ENCODE measurements at regions not wholly inside any gene's neighbourhood (a gene's known extent, or its start where the extent isn't known, plus 50 kb on each side); places are given as distances from the start of the nearest gene placed in this dataset.
A peak's percentile ranks its signal among the peaks of the same experiment; 100 is the strongest.

DNA sequence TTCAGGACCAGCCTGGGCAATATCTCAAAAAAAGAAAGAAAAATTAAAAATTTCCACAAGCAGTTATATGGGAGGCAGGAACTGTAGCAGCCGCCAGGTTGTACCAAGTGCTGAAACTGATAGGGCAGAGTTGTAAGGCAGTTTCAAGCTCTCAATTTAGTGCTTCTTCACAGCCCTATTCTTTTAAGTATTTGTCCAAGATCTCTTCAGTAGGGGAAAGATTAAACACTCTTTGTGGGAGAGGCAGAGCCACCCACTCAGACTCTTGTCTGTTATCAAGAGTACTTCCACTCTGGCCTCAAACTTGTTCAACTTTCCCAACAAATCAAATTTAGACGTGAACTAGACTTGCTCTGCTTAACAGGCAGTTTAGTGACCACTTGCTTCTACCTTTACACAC, 228.7 kb downstream of the REEP3 start:
- no peak for DNase-seq

- DNase-seq, result no peak
These were observed 230.6 kb downstream of the REEP3 start for GRCh38 chr10:63751836-63752235.

DNA sequence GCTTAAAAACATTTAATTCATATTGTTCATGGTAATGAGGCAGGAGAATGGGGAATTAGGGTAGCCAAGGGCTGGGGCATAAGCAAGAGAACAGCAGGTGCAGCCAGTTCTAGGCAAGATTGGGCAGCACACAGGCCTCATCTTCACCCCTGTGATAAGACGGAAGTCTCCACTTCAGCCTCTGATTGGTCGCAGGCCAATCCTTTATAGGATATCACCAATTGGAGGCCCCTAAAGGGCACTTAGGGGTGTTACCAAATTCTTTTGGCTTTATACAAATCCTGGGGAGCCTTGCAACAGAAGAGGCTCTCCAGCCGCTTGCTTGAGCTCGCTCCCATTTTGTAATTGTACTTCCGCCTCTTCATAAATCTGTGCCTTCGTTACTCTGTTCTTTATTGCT, 231.1 kb downstream of the REEP3 start:
- DNase-seq, result no peak

GRCh38 chr10:63753808-63754207, 232.6 kb downstream of the REEP3 start:
- DNase-seq, result no peak

DNA sequence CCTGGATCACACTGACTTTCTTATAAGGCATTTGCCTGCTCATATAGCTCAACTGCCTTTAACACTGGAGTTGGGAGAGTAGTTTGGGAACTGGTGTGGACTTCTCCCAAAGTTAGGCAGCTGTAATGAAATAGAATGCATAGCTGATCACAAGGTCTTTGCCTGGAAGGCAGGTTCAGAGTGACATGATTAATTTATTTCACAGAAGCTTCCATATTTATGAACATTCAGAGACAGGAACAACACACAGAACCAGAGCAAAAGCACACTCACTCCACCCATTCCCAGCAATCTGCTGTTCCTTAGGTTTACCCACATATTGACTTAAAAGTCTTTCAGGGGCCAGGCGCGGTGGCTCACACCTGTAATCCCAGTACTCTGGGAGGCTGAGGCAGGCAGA, 234.2 kb downstream of the REEP3 start:
- no peak for DNase-seq

DNA sequence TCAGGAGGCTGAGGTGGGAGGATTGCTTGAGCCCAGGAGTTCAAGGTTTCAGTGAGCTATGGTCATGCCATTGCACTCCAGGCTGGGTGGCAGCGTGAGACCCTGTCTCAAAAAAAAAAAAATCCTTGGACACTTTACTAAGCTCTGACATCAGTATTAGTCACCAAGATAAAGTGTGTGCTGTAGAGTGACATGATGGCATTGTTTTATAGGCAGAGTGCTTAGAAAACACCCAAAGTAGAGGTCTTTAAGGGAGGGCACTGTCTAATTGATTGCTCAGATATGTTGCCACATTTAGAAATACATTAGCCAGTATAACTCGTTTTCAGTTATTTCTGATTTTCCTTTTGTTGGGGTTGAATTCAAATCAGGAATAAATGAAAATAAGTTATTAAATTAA, 235.9 kb downstream of the REEP3 start:
- no peak for DNase-seq

DNA sequence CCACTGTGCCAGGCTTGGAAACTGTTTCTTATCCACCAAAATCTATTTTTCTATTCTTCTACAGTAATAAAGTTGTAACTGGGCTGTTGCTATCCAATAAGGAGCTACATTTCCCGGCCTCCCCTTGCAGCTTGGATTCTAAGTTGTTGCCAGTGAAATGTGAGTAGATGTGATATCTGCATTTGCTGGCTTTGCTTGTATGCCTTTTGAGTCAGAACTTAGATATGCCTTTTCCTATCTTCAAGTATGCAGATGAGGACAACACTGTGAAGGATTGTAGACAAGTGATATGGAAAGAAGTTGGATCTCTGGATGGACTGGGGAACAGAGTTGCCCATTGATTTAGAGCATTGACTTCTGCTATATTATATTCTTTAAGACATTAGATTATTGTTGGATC, 236.9 kb downstream of the REEP3 start:
- DNase-seq, result no peak

DNA sequence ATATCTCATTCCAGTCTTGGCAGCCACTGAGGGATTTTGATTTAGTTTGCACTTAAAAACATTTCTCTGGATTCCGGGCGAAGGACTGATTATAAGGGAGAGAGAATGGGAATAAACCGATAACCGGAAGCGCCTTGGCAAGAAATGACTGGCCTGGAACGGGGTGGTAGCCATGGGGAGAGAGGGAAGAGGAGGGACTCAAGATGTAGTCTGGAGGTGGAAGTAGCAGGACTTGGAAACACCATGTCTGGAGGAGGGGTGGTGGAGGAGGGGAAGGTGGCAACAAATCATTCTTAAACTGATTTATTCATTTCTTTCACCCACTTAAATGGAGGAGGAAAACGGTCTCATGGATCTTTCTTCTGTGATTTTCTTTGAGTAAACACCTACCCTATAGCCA, 238.1 kb downstream of the REEP3 start:
- no peak for DNase-seq

DNA sequence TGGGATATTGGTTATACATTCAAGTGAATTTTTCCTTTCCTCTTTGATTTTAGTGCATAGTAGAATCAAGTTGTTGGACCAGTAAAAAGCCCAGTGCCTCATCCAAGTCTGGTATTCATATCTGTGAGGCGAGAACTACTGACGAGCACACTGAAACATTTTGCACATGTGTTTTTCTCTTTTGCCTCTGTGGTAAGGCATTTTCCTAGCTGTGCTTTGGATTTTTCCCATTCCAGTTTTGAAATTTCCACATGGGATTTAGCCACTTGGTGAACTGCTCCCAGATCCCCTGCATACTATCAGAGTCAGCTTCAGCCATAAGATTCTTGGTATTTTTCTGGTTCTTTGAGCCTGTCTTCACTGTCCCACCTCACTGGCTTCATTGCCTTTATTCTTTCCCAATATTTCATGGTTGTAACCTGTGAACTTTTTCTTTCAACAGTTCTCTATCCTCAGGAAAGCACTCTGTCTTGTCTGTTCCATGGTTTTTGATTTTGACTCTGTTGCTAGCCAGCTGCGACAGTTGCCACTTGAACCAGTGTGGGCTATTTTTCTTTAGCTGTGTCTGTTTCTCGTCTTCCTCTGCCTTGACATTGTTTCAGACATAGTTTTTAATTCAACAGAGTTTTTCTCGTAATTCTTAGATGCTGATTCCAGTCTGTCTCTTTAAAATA, 239.0 kb downstream of the REEP3 start:
- peak; percentile 16 for DNase-seq

DNA sequence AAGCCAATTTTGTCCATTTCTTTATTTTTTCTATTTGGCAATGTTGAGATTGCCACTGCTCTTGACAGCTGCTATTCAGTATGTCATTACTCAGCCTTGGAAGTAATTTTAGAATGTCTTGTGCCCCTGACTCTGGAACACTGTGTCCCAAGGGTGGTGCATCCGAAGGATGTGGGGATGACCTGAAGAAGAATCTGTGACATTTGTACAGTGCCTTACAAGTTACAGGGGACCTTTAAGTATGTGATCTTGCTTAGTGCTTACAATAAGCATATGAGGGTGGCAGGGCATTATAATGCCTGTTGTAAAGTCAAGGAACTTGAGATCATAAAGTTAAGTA, 239.5 kb downstream of the REEP3 start:
- no peak for DNase-seq

GRCh38 chr10:63761243-63761642, 240.0 kb downstream of the REEP3 start:
- no peak for DNase-seq

DNA sequence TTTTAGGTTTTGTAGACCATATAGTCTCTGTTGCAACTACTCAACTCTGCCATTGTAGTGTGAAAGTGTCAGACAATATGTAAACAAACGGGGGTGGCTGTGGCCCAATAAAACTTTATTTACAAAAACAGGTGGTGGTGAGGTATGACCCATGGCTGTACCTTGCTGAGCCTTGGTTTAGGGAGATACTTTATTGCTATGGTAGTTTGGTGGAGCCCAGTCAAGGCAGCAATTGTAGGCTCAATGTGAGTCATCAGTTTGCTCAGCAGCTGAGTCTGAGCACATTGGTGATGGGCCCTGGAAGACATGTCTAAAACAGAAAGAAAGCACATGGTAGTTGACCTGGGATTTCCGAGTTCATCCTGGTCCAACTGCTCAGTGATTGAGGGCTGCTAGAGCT, 242.5 kb downstream of the REEP3 start:
- no peak for DNase-seq

- no peak for DNase-seq
These were observed 243.9 kb downstream of the REEP3 start for GRCh38 chr10:63765126-63765525.

GRCh38 chr10:63766745-63767137, 245.5 kb downstream of the REEP3 start:
- peak; percentile 37 for DNase-seq

GRCh38 chr10:63767138-63767801, 246.1 kb downstream of the REEP3 start:
- DNase-seq, result peak; percentile 56

GRCh38 chr10:63769367-63769766, 248.2 kb downstream of the REEP3 start:
- no peak for DNase-seq

DNA sequence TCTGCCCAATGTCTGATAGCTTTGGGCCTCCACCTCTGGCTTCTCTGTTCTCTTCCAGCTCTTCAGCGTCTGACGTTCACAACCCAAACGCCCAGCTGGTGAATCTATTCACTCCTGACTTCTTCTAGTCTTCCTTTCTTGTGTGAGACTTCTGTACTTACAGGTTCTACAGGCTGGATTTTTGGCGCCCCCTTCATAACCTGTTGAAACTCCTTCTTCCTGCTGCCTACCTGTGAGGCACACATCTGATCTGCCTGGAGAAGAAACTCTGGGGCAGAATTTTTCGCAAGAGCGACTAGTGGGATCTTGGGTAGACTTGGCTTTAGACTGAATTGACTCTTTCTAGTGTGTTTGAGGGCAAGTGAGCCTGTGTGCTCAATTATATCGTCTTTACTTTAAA, 249.3 kb downstream of the REEP3 start:
- no peak for DNase-seq

DNA sequence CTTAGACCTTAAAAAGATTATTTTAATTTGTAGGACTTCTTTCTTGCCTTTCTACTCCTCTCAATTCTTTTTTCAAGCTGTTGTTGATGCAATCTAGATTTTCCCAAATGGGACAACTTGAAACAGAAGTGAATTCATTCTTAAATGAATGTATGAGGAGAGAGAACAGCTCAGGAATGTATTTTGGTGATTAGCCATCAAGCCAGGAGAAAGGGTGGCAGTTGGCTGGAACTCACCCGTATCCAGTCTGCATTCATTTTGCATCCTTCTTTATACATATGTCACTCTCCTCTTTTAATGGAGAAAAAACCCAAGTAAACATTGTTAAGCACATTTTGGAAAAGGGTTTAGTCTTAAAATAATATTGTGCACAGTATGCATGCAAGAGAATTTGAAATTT, 251.3 kb downstream of the REEP3 start:
- DNase-seq, result no peak

DNA sequence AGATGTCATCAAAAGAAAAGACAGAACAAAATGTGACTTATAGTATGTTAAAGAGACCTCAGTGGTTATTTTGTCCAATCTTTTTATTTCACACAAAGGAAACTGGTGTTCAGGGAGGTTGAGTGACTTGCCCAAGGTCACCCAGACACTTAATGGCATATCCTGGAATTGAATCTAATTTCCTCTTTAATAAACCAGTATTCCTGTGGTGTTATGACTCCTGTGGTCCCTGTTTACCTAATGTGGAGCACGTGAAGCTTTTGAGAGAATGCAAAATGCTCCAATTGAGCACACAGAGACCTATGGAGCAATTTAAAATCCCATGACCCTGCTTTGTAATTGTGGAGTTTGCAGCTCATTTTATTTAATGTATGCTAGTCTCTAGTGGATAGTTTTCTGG, 251.9 kb downstream of the REEP3 start:
- no peak for DNase-seq

- no peak for DNase-seq
These were observed 252.8 kb downstream of the REEP3 start for GRCh38 chr10:63773962-63774361.

DNA sequence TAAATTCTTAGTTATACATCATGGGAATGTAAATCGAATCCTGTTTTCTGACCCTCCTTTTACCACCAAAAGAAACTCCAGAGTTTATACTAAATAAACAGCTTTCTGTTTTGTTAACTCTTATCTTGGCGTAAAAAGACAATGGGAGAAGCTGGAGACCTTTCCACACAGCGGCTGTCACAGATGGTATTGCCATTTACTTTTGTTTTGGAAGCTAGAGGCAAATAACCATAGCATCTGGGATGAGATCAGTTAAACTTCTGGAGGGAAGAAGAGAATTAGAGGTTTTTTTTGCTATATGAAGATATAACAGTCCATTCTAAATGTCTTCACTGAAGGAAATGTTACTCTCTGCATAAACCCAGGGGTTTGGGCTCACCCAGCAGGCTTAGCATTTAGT, 258.9 kb downstream of the REEP3 start:
- peak; percentile 38 for DNase-seq

DNA sequence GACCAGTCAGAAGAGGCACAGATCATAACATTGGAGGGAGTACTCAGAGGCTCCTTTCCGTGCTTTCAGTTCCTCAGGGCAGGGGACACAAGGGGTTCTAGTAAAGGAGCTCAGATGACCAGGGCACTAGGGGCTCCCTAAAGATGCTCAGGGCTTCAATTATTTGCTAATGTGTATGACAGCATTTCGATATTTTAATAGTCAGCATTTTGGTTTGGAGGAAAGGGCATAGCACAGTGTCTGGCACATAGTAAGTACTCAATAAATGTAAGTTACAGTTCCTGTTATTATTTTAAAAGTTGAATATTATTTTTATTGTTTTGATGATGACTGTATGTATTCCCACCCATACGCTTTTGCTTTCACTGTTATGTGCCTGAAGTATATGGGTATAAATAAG, 260.0 kb downstream of the REEP3 start:
- DNase-seq, result no peak

DNA sequence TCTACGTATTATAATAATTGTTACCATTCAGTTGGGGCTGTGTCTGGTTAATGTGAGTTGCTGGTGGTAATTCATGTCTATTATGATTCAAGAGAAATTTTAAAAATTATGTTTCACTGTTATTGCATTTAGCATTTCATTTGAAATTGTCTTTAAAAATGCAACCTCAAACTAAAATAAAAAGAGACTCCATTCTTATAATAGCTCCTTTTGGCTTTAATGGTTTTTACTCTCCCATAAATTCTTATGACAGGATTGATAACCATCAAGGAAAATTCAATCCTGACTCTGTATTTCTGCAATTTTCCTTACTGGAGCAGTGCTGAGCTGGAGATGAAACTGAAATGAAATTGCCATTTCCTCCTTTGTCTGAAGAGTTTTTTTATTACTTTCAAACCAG, 262.7 kb downstream of the REEP3 start:
- DNase-seq, result no peak

DNA sequence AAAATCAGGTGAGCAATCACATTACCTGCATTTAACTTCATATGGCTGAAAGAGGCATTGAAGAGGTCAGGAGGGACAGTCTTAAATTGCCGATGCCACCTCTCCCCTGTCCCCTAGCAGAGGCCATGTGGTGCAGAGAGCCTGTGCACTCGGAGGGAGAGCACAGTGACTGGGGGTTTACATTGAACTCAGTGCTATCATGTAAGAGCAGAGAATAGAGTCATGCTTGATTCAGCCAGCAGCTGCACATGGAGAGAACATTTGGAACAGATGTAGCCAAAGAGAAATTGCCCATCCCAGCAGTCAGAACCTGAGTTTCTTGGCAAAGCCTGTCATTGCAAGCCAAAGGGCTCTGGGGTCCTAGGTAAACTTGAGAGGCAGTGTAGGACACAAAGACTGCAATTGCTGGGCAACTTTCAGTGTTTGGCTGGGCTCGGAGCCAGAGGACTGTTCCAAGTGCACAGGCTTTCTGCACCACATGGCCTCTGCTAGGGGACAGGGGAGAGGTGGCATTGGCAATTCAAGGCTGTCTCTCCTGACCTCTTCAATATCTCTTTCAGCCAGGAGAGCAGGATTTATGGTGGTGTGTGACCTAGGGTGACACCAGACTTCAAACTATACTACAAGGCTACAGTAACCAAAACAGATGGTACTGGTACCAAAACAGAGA, 267.1 kb downstream of the REEP3 start:
- no peak for DNase-seq
